HG03432 (cell line): ENCODE measurements at regions not wholly inside any gene's neighbourhood (a gene's known extent, or its start where the extent isn't known, plus 50 kb on each side); places are given as distances from the start of the nearest gene placed in this dataset.
"Not testable (repeated sequence)": the region's sequence is repeated elsewhere in the genome, so short reads cannot be mapped to it uniquely, and the experiment has no call there.

Source experiments
- ATAC-seq: cut with Tn5 transposase; IDR thresholded peaks from one replicate; pipeline ENCODE4 v1.9.1; 2021; ENCODE audit warnings: mild to moderate bottlenecking, moderate library complexity; ENCODE audit not compliant: unreplicated experiment

DNA sequence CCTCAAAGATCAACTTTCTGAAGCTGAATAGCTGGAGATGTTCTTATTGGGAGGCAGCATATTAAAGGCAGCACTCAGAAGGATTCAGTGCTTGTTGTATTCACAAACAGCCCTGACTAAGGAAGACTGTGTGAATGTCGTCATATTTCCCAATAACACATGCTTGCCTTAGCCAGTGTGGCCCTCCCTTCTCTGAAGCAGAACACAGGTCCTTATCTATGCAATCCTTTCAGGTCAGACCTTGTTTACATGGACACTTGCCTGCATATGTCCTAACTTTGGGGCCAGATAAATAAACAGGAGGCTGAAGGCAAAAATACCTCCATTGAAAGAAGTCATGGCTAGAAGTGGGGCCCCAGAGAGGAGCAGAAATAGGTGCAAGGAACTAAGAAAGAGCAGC is 97.2 kb downstream of the SLC4A3 start:
- ATAC-seq, result no peak

DNA sequence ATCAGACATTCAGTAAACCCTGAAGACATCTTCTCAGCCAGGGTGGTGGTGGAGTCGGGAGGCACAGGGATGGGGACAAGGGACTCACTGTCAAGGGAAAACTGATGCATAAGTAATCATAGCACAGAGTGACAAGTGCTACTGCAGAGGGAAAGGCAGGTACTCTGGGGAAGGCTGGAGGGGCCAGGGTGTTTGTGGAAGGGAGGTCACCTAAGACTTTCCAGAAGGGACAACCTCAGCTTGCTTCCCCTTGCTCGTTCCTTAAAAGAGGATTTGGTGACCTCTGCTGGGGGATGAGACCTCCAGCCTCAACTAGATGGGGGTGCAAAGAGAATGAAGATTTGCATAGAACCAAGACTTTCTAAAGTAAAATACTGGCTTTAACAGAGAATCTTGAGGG is 99.5 kb downstream of the SLC4A3 start:
- ATAC-seq, result no peak

DNA sequence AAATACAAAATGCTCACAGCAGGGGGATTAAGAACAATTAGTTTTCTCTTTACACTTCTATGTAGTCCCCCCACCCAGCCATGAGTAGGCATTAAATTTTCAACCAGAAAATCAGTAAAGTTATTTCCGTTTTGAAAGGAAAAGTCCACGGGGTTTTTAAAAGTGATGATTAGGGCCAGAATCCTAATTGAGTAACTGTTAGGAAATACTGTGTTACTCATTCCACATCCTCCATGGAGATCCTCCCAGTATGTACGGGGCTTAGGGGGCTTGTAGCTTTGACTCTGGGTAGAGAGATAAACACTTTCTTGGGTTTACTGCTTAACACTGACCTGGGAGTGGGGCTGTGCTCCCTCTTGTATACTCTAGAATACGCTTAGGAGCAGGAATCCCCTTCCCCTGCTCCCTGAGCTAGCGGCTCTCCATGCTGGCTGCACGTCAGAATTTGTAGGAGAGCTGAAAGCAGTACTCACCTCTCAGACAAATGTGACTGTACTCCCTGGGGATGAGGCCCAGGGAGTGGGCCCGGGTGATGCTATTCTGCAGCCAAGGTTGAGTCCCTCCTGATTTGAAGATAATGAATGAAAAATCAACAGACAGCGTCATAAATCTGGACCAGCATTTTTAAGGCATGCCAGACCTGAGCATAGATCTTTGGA is 100.5 kb downstream of the SLC4A3 start:
- ATAC-seq, result no peak

DNA sequence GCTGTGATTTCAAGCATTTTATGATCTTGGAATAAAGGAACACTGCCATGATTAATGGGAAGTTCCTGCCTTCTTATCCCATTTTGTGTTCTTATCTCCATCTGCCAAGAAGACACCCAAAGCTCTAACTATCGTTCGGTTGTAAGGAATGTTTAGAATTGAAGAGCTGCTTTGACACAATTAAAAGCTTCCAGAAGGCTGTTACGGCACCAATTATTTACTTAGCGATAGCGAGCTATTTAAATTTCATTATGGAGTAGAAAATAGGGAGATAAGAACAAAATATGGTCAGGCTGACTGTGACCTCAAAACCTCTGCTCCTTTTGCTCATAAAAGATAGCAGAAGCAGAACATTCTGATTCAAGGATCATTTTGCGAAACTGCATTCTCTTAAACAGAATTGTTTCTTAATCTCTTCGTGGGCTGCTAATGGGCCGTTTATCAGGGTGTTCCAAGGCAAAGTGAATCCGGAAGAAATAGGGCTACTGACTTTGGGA is 101.6 kb downstream of the SLC4A3 start:
- ATAC-seq, result no peak

DNA sequence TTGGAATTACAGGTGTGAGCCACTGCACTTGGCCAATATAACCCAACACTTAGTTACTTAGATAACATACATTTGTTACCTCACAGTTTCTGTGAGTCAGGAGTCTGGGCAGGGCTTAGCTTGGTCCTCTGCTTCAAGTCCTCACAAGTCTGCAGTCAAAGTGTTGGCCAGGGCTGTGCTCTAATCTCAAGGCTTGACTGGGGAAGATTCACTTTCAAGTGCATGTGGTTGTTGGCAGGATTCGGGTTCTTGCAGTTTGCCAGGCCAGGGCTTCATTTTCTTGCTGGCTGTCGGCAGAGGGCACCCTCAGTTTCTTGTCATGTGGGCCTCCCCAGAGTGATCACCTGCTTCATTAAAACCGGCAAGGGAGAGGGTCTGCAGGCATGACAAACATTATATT is 103.7 kb downstream of the SLC4A3 start:
- ATAC-seq, result no peak

DNA sequence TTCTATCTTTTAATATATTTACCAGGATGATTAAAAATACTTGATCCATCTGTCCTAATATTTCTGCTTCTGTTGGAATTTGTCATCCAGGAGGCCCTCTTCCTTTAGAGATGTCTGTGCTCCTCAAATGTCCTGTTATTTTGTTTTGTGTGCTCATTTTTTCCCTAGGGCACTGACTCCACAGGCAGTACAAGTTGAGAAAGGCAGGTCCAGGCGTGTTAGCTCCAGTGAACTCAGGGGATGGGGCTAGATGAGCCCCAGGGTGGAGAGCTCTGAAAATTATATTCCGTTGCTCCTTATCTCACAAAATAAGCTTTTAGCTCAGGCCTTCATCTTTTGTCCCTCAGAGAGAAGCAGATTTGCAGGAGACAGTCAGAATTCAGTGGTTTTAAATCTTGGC is 105.7 kb downstream of the SLC4A3 start:
- no peak for ATAC-seq

DNA sequence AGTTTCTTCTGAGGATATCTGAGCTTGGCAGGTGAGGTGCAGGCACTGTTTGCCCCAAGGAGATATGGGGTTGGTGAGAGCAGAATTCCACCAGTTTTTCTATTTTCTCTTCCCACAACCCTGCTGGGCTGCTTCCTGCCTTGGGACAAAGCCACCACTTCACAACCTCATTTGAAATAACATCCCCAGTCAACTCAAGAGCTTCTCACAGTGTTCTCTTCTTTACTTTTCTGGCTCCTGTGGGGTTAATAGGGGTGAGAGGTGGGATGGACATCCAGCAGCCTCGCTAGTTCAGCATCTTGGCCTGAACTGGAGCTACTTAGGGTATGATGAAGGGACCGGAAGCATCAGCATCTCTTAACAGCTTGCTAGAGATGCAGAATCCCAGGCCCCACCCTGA is 106.3 kb downstream of the SLC4A3 start:
- no peak for ATAC-seq

DNA sequence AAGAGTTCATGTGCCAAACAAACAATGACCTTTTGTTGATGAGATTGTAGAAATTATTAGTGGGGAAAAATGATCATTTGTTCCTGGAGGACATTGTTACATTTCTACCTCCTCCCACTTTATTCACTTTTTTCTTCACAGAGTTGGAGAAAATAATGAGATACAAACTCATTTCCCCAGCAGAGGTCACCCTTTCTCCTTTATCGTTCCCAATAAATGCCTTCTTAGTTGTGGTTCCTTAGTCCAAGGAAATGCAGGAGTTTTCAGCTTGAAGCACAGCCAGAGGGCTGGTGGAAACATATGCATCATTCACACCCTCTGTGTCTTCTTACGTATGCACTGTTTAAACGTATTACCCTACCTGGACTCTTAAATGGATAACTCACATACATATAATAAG is 108.8 kb downstream of the SLC4A3 start:
- ATAC-seq, result no peak

DNA sequence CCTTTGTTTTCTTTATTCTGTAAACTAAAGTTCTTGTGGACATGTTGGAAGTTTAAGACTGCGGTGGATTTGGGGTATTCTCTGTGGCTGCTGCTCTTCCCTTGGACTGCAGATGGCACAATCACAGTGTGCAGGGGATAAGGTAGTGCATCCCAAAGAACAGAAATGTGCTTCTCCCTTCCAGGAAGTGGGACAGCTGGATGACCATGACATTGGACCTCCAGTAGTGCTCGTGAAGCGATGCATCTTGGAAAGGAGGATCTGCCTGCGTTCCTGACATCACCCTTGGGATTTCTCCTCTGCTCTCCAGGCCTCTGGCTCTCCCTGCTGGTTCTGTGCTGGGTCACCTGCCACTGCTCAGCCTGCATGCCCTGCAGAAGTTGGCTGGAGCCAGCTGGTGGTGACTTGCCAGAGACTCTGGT is 109.9 kb downstream of the SLC4A3 start:
- no peak for ATAC-seq

DNA sequence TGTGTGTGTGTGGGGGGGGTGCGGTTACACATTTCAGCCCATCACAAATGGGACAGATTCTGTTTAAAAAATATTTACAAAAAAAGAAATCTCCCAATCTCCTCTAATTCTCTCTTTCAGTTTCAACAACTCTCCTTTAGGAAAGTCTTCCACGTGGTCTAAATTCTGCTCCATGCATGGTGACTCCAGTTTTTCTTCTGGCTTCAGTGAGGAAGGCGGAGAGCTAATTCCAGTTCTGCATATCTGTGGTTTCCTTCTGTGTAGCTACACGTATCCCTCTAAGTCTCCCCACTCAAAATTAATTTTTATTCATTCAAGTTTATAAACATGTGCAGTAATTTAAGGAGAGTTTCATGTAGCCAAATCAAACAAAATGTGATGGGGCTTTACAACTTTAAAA is 111.6 kb downstream of the SLC4A3 start:
- no peak for ATAC-seq

DNA sequence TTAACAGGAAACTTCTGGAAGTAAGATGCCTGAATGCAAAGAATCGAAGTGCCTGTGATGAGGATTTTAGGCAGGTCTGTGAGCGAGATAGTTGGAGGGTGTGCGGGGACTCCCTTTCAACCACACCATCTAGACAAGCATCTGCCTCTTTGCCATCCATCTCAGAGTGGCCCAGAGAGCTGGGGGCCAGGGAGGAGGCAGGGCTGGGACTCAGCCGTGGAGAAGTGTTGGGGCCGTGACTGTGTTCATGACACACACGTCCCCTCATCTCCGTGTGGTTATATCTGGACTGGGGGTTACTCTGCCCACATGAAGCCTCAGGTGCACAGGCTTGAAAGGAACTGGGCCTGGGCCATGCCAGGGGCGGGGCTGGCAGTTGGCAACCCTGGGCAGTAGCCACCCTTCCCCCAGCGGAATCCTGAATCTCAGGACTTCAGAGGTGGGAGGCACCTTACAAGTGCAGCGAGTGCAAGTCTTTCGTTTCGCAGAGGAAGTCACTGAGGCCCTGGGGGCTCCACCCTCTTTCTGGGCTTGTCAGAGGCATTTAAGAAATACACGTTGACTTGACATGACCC is 112.5 kb downstream of the SLC4A3 start:
- ATAC-seq, result no peak

DNA sequence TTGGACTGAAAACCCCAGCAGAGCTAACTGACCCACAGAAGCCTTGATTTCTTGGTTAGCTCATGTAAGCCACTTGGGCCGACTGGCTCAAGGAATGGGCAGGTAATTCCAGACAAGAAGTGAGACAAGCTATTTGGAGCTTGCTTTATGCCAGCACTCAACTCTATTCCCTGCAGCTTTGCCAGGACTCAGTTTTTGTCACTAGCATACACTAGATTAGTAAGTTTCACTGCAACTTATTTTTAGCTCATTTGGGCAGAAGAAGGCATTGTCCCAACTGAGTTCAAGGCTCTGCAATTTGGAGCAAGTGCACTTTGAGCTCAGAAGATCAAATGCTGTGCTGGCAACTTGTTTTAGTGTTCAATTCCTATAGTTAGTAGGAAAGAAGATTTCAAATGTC is 116.1 kb downstream of the SLC4A3 start:
- ATAC-seq, result no peak

DNA sequence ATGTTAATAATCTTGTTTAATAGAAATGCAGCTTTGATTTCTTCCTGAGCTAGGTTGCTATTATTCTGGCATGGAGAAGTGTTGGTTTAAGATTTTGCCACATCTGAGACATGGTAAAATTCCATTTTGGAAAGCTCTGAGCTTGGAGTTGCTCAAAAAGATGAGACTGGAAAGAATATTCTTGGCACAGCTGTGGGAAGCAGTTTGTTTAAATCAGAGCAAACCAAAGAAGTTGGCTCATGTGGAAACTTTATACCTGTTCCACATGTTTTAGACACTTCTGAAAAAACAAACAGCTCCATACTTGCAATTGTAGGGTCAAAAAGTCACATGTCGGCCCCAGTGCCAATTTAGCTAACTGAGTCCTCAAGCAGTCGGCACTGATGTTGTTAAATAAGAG is 116.6 kb downstream of the SLC4A3 start:
- no peak for ATAC-seq

DNA sequence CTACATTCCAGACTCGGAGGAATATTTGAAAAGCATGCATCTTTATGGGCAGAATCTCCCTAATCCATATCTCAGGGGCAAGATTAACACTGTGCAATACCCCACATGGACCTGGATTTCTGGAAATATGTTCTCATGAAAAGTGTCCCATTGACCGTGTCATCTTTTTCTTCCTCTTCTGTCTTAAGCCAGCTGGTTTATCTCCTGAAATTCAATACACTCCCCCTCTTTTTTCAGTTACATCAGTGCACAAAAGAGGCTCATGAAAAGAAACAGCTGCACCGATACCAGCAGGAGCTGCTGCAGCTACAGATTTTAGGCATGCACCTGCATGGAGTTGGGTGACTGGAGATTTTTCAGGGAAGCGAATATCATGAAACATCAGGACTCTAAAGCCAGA is 117.2 kb downstream of the SLC4A3 start:
- no peak for ATAC-seq

DNA sequence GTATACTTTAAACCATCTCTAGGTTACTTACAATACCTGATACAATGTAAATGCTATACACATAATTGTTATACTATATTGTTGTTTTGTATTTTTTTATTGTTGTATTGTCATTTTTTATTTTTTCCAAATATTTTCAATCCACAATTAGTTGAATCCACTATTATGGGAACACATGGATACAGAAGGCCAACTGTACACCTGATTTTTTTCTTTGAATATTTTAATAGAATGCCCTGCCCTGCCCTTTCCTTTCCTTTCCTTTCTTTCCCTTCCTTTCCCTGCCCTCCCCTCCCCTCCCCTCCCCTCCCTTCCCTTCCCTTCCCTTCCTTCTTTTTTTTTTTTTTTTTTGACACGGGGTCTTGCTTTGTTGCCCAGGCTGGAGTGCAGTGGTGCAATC is 120.2 kb downstream of the SLC4A3 start:
- no peak for ATAC-seq

DNA sequence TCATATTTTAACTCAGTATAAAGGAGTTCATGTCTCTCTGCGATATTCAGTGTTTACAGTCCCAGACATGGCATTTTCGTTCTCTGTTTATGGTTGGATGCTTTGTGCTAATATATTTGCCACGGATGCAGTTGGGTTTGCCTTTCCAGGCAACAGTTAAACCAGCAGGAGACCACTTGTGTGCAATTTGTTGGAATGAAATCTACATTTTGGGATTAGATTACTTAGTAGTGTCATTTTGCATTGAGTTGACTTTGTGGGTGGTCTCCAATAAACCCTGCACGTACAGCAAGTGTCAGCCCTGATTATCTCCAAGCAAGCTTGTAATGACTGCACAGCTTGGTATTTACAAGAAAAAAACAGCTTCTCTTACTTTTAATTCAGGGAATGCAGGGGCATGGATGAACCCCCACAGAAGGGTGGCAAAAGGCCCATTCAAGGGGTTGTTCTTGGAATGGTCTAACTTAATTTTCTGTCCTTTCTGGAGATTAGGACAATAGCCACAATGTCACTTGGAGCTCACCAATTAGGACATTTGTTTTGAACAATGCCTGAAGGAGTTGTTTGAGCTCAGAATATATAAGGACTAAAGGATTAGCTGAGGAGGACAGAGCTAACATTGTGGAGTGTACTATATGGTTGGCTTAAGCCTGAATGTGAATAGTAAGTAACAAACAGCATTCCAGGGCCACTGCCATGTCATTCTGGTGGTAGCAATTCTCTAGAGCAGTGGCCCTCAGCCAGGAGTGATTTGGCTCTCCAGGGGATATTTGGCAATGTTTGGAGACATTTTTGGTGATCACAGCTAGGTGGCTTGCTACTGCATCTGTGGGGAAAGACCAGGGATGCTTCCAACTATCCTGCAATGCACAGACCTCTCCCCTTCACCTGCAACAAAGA is 121.5 kb downstream of the SLC4A3 start:
- ATAC-seq, result no peak

DNA sequence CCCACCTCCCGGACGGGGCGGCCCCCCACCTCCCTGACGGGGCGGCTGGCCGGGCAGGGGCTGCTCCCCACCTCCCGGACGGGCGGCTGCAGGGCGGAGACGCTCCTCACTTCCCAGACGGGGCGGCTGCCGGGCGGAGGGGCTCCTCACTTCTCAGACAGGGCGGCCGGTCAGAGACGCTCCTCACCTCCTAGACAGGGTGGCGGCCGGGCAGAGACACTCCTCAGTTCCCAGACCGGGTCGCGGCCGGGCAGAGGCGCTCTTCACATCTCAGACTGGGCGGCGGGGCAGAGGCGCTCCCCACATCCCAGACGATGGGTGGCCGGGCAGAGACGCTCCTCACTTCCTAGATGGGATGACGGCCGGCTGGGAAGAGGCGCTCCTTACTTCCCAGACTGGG is 123.7 kb downstream of the SLC4A3 start:
- ATAC-seq, result not testable (repeated sequence)

DNA sequence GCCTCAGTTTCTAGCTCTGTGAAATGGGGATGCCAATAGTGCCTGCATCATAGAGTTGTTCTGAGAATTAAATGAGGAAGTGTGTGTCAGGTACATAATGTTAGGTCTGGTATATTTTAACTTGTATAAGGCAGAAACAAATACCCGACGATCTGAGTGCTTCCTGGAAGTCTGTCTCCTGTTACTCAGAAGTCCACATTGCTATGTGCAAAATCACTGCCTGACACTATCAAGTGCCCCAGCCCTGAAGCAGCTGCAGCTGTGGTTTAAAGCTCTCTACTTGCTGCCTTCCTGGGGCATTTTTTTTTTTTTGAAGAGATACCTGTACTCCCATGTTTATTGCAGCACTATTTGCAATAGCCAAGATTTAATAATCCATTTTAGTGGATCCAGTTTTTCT is 125.3 kb downstream of the SLC4A3 start:
- ATAC-seq, result no peak

DNA sequence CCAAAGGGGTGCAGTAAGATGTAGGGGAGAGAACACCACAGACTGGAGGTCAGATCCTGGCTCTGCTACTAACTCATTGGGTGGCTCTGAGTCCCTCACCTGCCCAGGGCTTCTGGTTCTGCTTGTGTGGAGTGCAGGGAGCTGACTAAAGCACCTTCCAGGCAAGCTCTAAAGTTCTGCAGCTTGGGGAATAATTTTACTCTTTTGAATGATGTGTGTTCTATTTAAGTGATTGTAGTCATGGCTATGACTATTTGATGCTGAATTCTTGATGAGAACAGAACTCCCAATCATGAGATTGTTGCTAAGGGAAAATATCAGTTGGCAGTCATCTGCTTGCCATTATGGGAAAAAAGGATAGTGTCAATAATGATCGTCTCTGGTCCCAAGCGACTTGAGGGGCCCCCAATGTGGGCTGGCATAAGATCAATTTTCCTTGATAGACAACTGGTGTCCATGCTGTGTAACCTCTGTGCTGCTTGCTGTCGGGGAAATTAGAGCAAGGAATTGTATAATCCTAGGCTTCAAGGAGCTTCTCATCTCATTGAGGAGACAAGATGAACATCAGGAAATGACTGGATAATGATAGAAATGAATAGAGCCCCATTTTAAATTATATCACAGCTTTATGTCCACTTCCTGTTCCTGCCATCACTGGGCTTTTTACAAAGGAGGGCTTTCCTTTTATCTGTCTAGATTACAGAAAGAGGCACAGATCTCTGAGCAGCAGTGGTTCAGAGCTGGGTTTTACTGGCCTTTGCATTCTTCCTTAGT is 131.7 kb downstream of the SLC4A3 start:
- no peak for ATAC-seq

DNA sequence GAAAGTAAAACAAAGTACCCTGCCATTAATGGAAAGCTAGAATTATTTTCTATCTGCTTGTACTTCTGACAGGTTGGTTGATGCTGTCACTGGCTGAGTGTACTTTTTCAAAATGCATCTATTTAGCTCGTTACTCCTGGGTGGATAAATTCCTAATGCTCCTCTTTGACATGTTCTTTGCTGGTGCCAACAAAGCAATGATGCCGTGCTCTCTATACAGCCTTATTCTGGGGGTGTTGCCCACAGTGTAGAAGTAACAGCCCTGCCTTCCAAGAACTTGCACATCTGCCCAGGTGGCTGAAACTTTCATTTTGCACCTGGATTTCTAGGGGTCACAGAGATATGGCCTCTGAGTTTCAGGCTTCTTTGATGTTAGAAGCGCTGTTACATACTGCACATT is 132.4 kb downstream of the SLC4A3 start:
- no peak for ATAC-seq

DNA sequence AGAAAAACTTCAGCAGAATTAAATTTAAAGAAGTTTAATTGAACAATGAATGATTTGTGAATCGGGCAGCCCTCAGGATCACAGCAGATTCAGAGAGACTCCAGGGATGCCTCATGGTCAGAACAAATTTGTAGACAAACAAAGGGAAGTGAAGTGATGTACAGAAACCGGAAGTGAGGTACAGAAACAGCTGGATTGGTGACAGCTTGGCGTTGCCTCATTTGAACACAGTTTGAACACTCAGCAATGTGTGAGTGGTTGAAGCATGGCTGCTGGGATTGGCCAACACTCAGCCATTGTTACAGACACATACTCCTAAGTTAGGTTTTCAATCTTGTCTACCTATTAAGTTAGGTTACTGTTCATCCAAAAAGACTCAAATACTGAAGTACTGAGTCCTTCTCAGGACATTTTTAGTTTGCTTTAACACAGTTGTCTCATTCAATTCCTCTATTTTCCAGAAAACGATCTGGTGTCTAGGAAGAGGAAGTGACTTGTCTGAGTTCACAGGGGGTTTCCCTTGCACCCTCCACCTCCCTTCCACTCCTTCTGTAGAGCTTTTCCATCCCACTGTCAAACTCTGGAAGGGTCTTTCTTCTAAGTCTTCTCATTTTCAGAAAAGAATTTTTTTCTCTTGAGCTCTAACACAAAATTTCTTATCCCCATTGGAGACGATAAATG is 137.9 kb downstream of the SLC4A3 start:
- no peak for ATAC-seq
